ENCODE measurements at regions not wholly inside any gene's neighbourhood (a gene's known extent, or its start where the extent isn't known, plus 50 kb on each side); places are given as distances from the start of the nearest gene placed in this dataset.

DNA sequence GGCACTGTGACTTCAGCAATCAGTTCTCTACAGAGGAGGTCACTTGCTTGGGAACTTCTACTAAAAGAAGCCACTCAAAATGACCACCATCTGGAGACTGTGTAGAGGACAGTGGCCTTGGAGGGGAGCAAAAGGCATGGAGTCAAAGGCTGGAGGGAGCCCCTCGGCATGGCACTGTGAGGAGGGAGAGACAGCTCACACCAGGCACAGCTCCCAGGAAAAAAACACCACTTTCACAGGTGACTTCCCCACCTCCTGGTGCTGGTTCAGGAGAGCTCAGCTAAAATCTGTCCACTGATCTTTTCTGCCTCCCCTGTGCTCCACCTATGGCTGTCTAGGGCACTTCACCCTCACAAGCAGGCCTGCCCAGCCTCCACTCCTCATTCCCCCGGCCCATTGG, 649.4 kb upstream of the MGMT start:
- TF ChIP-seq, protein P1, sequence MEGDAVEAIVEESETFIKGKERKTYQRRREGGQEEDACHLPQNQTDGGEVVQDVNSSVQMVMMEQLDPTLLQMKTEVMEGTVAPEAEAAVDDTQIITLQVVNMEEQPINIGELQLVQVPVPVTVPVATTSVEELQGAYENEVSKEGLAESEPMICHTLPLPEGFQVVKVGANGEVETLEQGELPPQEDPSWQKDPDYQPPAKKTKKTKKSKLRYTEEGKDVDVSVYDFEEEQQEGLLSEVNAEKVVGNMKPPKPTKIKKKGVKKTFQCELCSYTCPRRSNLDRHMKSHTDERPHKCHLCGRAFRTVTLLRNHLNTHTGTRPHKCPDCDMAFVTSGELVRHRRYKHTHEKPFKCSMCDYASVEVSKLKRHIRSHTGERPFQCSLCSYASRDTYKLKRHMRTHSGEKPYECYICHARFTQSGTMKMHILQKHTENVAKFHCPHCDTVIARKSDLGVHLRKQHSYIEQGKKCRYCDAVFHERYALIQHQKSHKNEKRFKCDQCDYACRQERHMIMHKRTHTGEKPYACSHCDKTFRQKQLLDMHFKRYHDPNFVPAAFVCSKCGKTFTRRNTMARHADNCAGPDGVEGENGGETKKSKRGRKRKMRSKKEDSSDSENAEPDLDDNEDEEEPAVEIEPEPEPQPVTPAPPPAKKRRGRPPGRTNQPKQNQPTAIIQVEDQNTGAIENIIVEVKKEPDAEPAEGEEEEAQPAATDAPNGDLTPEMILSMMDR (IDR thresholded peaks at IDR 0.05): no peak
- TF ChIP-seq POLR2A (IDR thresholded peaks at IDR 0.05): no peak
